ENCODE measurements at regions not wholly inside any gene's neighbourhood (a gene's known extent, or its start where the extent isn't known, plus 50 kb on each side); places are given as distances from the start of the nearest gene placed in this dataset.

- Histone ChIP-seq H3K9me3 (no peaks in the 10 kb centered on the region), H3K4me1 (no peaks in the 10 kb centered on the region), H3K27me3 (replicated peaks in 1 of 7) (no peaks in the 10 kb centered on the region), H3K27ac (no peak overlapping the region), H3K36me3 (no peaks in the 10 kb centered on the region), H3K4me3 (no peak overlapping the region)
- intact Hi-C loops (cut with DNase I; ENCODE audit: low total_unique reads), result no loop called here
- DNase-seq, result no peak
- TF ChIP-seq POLR2A (IDR thresholded peaks at IDR 0.05) (no peak), CTCF (IDR thresholded peaks at IDR 0.05 in 8 of 11, conservative IDR thresholded peaks at IDR 0.05 in 3 of 11) (no peak), POLR2AphosphoS5 (IDR thresholded peaks at IDR 0.05) (no peak)
- WGBS, 5 donors, result 55 to 72% (median 62%) methylated on average over 11 of the region's 11 CpGs
Observed at GRCh38 chr12:98062464-98063245, 452.7 kb upstream of the TMPO start.

GRCh38 chr12:98064501-98064900, 450.9 kb upstream of the TMPO start:
- H3K4me1 ChIP-seq, result no peaks in the 10 kb centered on the region
- H3K9me3 ChIP-seq, result no peaks in the 10 kb centered on the region
- H3K36me3 ChIP-seq, result no peaks in the 10 kb centered on the region
- no peaks in the 10 kb centered on the region for H3K27me3 ChIP-seq (replicated peaks in 1 of 7)
- H3K4me3 ChIP-seq, result no peak overlapping the region
- DNase-seq, result no peak
- no peak overlapping the region for H3K27ac ChIP-seq
- 71 to 82% (median 78%) methylated on average over 2 of the region's 2 CpGs for WGBS, 5 donors
- intact Hi-C loops (cut with DNase I; ENCODE audit: low total_unique reads), result no loop called here
- TF ChIP-seq CTCF (IDR thresholded peaks at IDR 0.05 in 8 of 11, conservative IDR thresholded peaks at IDR 0.05 in 3 of 11) (no peak), POLR2AphosphoS5 (IDR thresholded peaks at IDR 0.05) (no peak), POLR2A (IDR thresholded peaks at IDR 0.05) (no peak)

- Histone ChIP-seq H3K9me3 (no peaks in the 10 kb centered on the region), H3K27me3 (replicated peaks in 1 of 7) (no peaks in the 10 kb centered on the region), H3K36me3 (no peaks in the 10 kb centered on the region), H3K4me1 (no peaks in the 10 kb centered on the region), H3K4me3 (no peak overlapping the region), H3K27ac (no peak overlapping the region)
- TF ChIP-seq POLR2AphosphoS5 (IDR thresholded peaks at IDR 0.05) (no peak), POLR2A (IDR thresholded peaks at IDR 0.05) (no peak)
- WGBS, 5 donors, result 80 to 89% (median 86%) methylated on average over 7 of the region's 7 CpGs
- no peak for DNase-seq
- intact Hi-C loops (cut with DNase I; ENCODE audit: low total_unique reads), result no loop called here
Observed at GRCh38 chr12:98067795-98068194, 447.6 kb upstream of the TMPO start.

GRCh38 chr12:98073610-98074009, 441.8 kb upstream of the TMPO start:
- Histone ChIP-seq H3K4me1 (no peaks in the 10 kb centered on the region), H3K36me3 (no peaks in the 10 kb centered on the region), H3K27me3 (replicated peaks in 1 of 7) (no peaks in the 10 kb centered on the region), H3K4me3 (no peak overlapping the region), H3K9me3 (no peaks in the 10 kb centered on the region), H3K27ac (no peak overlapping the region)
- TF ChIP-seq POLR2A (IDR thresholded peaks at IDR 0.05) (no peak), CTCF (IDR thresholded peaks at IDR 0.05 in 8 of 11, conservative IDR thresholded peaks at IDR 0.05 in 3 of 11) (no peak), POLR2AphosphoS5 (IDR thresholded peaks at IDR 0.05) (no peak)
- 48 to 76% (median 70%) methylated on average over 3 of the region's 3 CpGs for WGBS, 5 donors
- no peak for DNase-seq
- intact Hi-C loops (cut with DNase I; ENCODE audit: low total_unique reads), result no loop called here

All from spleen (tissue), 11 donors.